Astrocyte (in vitro differentiated cells and primary cell): ENCODE measurements at regions not wholly inside any gene's neighbourhood (a gene's known extent, or its start where the extent isn't known, plus 50 kb on each side); places are given as distances from the start of the nearest gene placed in this dataset.

ENCODE experiments used
- CTCF ChIP-seq: IDR thresholded peaks from 2 replicates; pipeline ENCODE4 v1.5.1; 2011; ENCODE audit warnings: low read depth, mild to moderate bottlenecking, inconsistent platforms, low read length, moderate library complexity; ENCODE audit not compliant: insufficient read depth
- EZH2 ChIP-seq: IDR thresholded peaks from 2 replicates; pipeline ENCODE4 v1.6.1; 2012; ENCODE audit warnings: mild to moderate bottlenecking, low read length, inconsistent platforms; ENCODE audit not compliant: insufficient read depth

DNA sequence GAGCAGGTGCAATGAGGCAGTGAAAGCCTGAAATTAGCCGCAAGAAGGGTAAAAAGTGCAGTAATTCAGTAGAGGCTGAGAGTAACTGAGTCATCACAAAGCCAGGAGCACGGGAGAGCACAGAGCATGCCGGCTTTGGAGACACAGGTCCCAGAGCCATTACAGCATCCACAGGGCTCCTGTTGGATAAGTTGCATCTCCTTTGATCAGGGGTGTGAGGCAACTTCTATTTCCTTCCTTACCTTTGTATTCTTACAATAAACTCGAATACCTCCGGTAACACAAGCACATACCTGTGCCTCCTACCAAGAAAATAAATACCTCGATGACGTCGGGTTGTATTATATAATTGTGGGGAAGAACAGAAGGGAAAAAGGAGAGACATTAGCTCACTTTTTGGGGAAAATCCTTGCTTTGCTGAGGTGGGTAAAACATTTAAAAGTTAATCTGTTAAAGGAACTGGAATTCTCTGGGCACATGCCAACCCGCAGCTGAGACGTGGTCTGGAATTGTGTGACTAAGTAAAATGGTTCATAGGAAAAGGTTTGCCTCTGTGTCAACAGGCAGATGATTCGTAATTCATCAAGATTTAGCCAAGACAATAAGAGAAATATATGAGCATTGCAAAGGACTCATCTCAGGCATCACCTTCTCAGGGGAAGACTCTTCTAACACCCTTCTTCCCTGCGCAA is 360.7 kb upstream of the ZFP64 start:
- TF ChIP-seq CTCF, result no peak
- TF ChIP-seq EZH2, result no peak
